ENCODE measurements at regions not wholly inside any gene's neighbourhood (a gene's known extent, or its start where the extent isn't known, plus 50 kb on each side); places are given as distances from the start of the nearest gene placed in this dataset.

DNA sequence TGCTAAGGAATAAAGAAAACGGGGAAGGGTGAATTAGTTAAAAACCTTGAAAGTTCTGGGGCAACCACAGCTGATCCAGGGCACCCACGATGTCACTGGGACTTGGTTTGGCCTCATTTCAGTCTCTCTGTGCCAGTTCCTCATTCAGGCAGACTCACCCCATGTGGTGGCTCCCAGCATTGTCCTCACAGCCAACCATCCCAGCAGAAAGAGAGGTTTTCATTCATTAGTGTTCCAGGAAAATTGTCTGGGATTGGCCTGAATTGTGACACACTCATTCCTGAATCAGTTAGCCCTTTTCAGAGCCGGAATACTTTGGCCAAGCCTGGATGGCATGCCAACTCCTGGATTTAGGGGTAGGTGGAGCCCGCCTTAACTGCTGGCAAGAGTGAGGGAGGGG, 367.7 kb downstream of the PRDM2 start:
- Histone ChIP-seq H3K4me1 (ENCODE audit: control insufficient read depth in 2 of 3, insufficient read depth in 2 of 3, low read depth in 1 of 3, low read length in 3 of 3) (no peaks in the 10 kb centered on the region), H3K36me3 (ENCODE audit: control insufficient read depth in 2 of 3, insufficient read depth in 3 of 3, low read length in 3 of 3) (no peaks in the 10 kb centered on the region), H3K27me3 (ENCODE audit: control insufficient read depth, insufficient read depth, low read length) (no peaks in the 10 kb centered on the region), H3K4me3 (ENCODE audit: low read length in 3 of 3) (no peak overlapping the region), H3K9ac (ENCODE audit: low read length in 3 of 3) (no peak overlapping the region), H3K27ac (ENCODE audit: low read depth in 2 of 2, low read length in 2 of 2) (no peak overlapping the region), H3K9me3 (ENCODE audit: control insufficient read depth in 2 of 3, insufficient read depth in 1 of 3, low read length in 3 of 3) (no peaks in the 10 kb centered on the region)
- DNase-seq = no peak
- TF ChIP-seq, protein P1, sequence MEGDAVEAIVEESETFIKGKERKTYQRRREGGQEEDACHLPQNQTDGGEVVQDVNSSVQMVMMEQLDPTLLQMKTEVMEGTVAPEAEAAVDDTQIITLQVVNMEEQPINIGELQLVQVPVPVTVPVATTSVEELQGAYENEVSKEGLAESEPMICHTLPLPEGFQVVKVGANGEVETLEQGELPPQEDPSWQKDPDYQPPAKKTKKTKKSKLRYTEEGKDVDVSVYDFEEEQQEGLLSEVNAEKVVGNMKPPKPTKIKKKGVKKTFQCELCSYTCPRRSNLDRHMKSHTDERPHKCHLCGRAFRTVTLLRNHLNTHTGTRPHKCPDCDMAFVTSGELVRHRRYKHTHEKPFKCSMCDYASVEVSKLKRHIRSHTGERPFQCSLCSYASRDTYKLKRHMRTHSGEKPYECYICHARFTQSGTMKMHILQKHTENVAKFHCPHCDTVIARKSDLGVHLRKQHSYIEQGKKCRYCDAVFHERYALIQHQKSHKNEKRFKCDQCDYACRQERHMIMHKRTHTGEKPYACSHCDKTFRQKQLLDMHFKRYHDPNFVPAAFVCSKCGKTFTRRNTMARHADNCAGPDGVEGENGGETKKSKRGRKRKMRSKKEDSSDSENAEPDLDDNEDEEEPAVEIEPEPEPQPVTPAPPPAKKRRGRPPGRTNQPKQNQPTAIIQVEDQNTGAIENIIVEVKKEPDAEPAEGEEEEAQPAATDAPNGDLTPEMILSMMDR (IDR thresholded peaks at IDR 0.05; ENCODE audit: borderline replicate concordance, extremely low read depth, insufficient read depth) = no peak
- intact Hi-C loops (cut with DNase I) = no loop called here
- no peak for FAIRE-seq

DNA sequence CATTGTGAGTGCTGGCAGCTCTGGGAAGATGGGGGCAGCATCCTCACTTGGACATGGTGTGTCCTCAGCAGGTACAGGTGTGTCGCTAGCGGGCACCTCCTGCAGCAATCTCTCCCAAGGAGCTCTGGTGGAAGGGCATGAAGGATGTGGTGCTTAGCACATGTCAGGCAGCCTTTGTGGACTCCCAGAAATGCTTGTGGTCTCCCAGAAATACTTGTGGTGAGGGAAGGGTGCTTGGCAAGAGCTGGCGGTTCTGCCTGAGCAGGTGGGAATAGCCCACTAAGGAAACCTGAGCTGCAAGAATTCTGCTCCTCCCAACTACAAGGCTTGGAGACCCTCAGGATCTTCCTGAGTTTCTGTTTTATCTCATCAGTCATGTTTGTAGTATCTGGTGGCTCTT, 371.6 kb downstream of the PRDM2 start:
- H3K27ac ChIP-seq (ENCODE audit: low read depth in 2 of 2, low read length in 2 of 2) = no peak overlapping the region
- H3K27me3 ChIP-seq (ENCODE audit: control insufficient read depth, insufficient read depth, low read length) = no peaks in the 10 kb centered on the region
- TF ChIP-seq, protein P1 (IDR thresholded peaks at IDR 0.05; ENCODE audit: borderline replicate concordance, extremely low read depth, insufficient read depth) = no peak
- no peak overlapping the region for H3K4me3 ChIP-seq (ENCODE audit: low read length in 3 of 3)
- intact Hi-C loops (cut with DNase I) = no loop called here
- H3K9ac ChIP-seq (ENCODE audit: low read length in 3 of 3) = no peak overlapping the region
- no peaks in the 10 kb centered on the region for H3K4me1 ChIP-seq (ENCODE audit: control insufficient read depth in 2 of 3, insufficient read depth in 2 of 3, low read depth in 1 of 3, low read length in 3 of 3)
- DNase-seq (no peak), FAIRE-seq (no peak)
- no peaks in the 10 kb centered on the region for H3K36me3 ChIP-seq (ENCODE audit: control insufficient read depth in 2 of 3, insufficient read depth in 3 of 3, low read length in 3 of 3)
- H3K9me3 ChIP-seq (ENCODE audit: control insufficient read depth in 2 of 3, insufficient read depth in 1 of 3, low read length in 3 of 3) = no peaks in the 10 kb centered on the region

DNA sequence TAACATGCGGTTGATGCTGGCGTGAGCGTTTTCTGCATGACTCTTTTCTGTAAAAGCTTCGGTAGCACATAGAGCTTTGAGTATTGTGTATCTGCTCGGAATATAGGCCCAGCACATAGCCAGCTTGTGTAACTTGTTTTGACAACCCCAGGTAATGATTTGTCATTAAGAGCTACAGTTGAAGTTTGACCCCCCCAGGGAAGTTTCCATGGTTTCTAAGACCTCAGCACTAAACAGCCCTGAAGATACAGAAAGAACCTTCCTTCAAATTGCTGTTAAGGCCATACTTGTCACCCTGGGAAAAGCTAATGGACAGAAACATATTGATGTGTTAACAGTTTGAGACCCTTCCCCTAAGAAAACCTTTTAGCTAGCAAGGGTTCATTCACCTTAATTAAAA, 380.7 kb downstream of the PRDM2 start:
- no peak for FAIRE-seq

DNA sequence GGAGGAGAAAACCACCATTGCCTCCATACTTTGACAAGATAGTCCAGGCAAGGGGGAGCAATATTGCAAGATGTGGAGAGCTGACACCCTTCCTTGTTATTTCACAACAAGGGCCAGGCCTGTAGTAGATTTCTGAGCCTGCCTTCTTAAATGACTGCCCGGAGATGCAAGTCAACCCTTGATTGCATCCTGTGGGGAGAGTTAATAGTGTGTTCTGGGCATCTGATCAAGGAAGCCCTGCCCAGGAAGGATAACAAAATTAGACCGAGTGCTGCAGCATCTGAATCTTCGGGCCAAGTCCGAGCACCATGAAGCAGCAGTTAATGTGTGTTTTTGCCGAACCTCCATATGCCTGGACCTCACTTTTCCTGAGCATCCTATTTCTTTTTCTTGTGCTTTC, 382.3 kb downstream of the PRDM2 start:
- Histone ChIP-seq H3K4me1 (ENCODE audit: control insufficient read depth in 2 of 3, insufficient read depth in 2 of 3, low read depth in 1 of 3, low read length in 3 of 3) (no peaks in the 10 kb centered on the region), H3K9ac (ENCODE audit: low read length in 3 of 3) (no peak overlapping the region), H3K27me3 (ENCODE audit: control insufficient read depth, insufficient read depth, low read length) (no peaks in the 10 kb centered on the region), H3K9me3 (ENCODE audit: control insufficient read depth in 2 of 3, insufficient read depth in 1 of 3, low read length in 3 of 3) (no peaks in the 10 kb centered on the region), H3K27ac (ENCODE audit: low read depth in 2 of 2, low read length in 2 of 2) (no peak overlapping the region), H3K36me3 (ENCODE audit: control insufficient read depth in 2 of 3, insufficient read depth in 3 of 3, low read length in 3 of 3) (no peaks in the 10 kb centered on the region), H3K4me3 (ENCODE audit: low read length in 3 of 3) (no peak overlapping the region)
- intact Hi-C loops (cut with DNase I) = no loop called here
- TF ChIP-seq, protein P1 (IDR thresholded peaks at IDR 0.05; ENCODE audit: borderline replicate concordance, extremely low read depth, insufficient read depth) = no peak
- FAIRE-seq (no peak), DNase-seq (no peak)

More for the DNA sequence above, 380.7 kb downstream of the PRDM2 start:
- no peaks in the 10 kb centered on the region for H3K27me3 ChIP-seq (ENCODE audit: control insufficient read depth, insufficient read depth, low read length)
- no peak for DNase-seq
- intact Hi-C loops (cut with DNase I) = no loop called here
- no peaks in the 10 kb centered on the region for H3K9me3 ChIP-seq (ENCODE audit: control insufficient read depth in 2 of 3, insufficient read depth in 1 of 3, low read length in 3 of 3)
- H3K4me1 ChIP-seq (ENCODE audit: control insufficient read depth in 2 of 3, insufficient read depth in 2 of 3, low read depth in 1 of 3, low read length in 3 of 3) = no peaks in the 10 kb centered on the region
- TF ChIP-seq, protein P1 (IDR thresholded peaks at IDR 0.05; ENCODE audit: borderline replicate concordance, extremely low read depth, insufficient read depth) = no peak
- H3K9ac ChIP-seq (ENCODE audit: low read length in 3 of 3) = no peak overlapping the region
- no peak overlapping the region for H3K27ac ChIP-seq (ENCODE audit: low read depth in 2 of 2, low read length in 2 of 2)
- H3K36me3 ChIP-seq (ENCODE audit: control insufficient read depth in 2 of 3, insufficient read depth in 3 of 3, low read length in 3 of 3) = no peaks in the 10 kb centered on the region
- H3K4me3 ChIP-seq (ENCODE audit: low read length in 3 of 3) = no peak overlapping the region
